ENCODE measurements at regions not wholly inside any gene's neighbourhood (a gene's known extent, or its start where the extent isn't known, plus 50 kb on each side); places are given as distances from the start of the nearest gene placed in this dataset.

GRCh38 chr2:66041902-66042657 lies 392.8 kb upstream of the MEIS1 start:
- no peak overlapping the region for H2AFZ ChIP-seq (ENCODE audit: low read length)
- 0 out of 5 replicates have a peak, but pooled peaks cover 0 to 3% of the 10 kb centered on the region in 2 experiments for H3K27me3 ChIP-seq (ENCODE audit: control insufficient read depth in 1 of 2, insufficient read depth in 2 of 2, low read length in 2 of 2)
- CTCF ChIA-PET (ENCODE audit: low intra/inter-chr PET ratio, low total read pairs) = no interaction called here
- intact Hi-C loops (cut with micrococcal nuclease; ENCODE audit: unreplicated experiment) (no loop called here), in situ Hi-C loops (cut with HindIII; ENCODE audit: extremely low pct_ligation_motif_present, low pct_unique_long_range_greater_than_20kb) (no loop called here)
- WGBS (ENCODE audit: low lambda C conversion rate) = 19% methylated on average over 7 of the region's 7 CpGs
- no peak for FAIRE-seq
- TF ChIP-seq, protein P1, sequence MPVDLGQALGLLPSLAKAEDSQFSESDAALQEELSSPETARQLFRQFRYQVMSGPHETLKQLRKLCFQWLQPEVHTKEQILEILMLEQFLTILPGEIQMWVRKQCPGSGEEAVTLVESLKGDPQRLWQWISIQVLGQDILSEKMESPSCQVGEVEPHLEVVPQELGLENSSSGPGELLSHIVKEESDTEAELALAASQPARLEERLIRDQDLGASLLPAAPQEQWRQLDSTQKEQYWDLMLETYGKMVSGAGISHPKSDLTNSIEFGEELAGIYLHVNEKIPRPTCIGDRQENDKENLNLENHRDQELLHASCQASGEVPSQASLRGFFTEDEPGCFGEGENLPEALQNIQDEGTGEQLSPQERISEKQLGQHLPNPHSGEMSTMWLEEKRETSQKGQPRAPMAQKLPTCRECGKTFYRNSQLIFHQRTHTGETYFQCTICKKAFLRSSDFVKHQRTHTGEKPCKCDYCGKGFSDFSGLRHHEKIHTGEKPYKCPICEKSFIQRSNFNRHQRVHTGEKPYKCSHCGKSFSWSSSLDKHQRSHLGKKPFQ (CRISPR knock-in tag; IDR thresholded peaks at IDR 0.05; ENCODE audit: insufficient replicate concordance) = no peak
- no peak for TF ChIP-seq SATB2 (CRISPR knock-in tag; IDR thresholded peaks at IDR 0.05)
- no peak for TF ChIP-seq ZBTB43 (CRISPR knock-in tag; conservative IDR thresholded peaks at IDR 0.05)
- TF ChIP-seq ZNF30 (CRISPR knock-in tag; IDR thresholded peaks at IDR 0.05) = no peak
- TF ChIP-seq, protein P2, sequence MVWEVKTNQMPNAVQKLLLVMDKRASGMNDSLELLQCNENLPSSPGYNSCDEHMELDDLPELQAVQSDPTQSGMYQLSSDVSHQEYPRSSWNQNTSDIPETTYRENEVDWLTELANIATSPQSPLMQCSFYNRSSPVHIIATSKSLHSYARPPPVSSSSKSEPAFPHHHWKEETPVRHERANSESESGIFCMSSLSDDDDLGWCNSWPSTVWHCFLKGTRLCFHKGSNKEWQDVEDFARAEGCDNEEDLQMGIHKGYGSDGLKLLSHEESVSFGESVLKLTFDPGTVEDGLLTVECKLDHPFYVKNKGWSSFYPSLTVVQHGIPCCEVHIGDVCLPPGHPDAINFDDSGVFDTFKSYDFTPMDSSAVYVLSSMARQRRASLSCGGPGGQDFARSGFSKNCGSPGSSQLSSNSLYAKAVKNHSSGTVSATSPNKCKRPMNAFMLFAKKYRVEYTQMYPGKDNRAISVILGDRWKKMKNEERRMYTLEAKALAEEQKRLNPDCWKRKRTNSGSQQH (CRISPR knock-in tag; IDR thresholded peaks at IDR 0.05; ENCODE audit: low read depth) = no peak
- TF ChIP-seq ZKSCAN5 (CRISPR knock-in tag; IDR thresholded peaks at IDR 0.05) = no peak
- no peak for DNase-seq (ENCODE audit: low spot score)
- no peak overlapping the region for H3K4me3 ChIP-seq (replicated peaks in 1 of 3; ENCODE audit: insufficient read depth in 1 of 3, low read depth in 2 of 3, low read length in 3 of 3)
- H3K4me2 ChIP-seq (ENCODE audit: low read depth, low read length) = no peak overlapping the region
- no peaks in the 10 kb centered on the region for H3K79me2 ChIP-seq (ENCODE audit: insufficient read depth, low read length)
- H3K9me3 ChIP-seq (ENCODE audit: low read length) = no peaks in the 10 kb centered on the region
- H3K36me3 ChIP-seq (replicated peaks in 1 of 2; ENCODE audit: control insufficient read depth in 1 of 2, insufficient read depth in 2 of 2, low read length in 2 of 2) = no peaks in the 10 kb centered on the region
- no peaks in the 10 kb centered on the region for H3K4me1 ChIP-seq (ENCODE audit: insufficient read depth, low read length)
- no peaks in the 10 kb centered on the region for H4K20me1 ChIP-seq (ENCODE audit: insufficient read depth, low read length)
- POLR2A ChIA-PET = no interaction called here
- no TSS peak for BruUV-seq (replicated peaks)
- ATAC-seq = no peak
- no peak overlapping the region for H3K27ac ChIP-seq (ENCODE audit: extremely low read length, insufficient read depth, low read length)
- H3K9ac ChIP-seq (ENCODE audit: insufficient read depth, low read depth, low read length) = no peak overlapping the region
